Stimulated activated CD4-positive, alpha-beta T cell treated with anti-CD3 and anti-CD28 coated beads, Interleukin-1b, Interleukin-23, amount 100 ng/mL, for 48 hours (primary cell): ENCODE measurements at regions not wholly inside any gene's neighbourhood (a gene's known extent, or its start where the extent isn't known, plus 50 kb on each side); places are given as distances from the start of the nearest gene placed in this dataset.

ENCODE experiments used
- DNase-seq: peaks from one replicate; pipeline ENCODE4 v3.0.0-alpha.2; 2020

DNA sequence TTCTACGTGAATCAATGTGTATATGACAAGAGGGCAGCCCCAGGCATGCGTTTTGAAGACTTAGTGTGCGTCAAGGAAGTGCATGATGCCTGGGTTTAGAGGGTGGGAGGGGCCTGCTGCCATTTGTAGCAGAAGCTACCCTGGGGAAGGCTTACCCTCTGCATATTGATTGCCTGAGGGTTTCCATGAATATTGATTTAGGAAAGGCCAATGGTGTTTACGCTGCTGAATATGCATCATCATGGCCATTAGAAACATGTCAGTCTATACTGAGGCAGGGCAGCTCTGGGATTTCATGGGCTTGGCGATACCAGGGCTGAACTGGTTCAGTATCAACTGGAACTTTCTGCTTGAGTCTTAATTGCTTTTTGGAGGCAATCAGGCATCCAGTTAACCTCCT is 259.3 kb downstream of the DCDC2C start:
- no peak for DNase-seq

DNA sequence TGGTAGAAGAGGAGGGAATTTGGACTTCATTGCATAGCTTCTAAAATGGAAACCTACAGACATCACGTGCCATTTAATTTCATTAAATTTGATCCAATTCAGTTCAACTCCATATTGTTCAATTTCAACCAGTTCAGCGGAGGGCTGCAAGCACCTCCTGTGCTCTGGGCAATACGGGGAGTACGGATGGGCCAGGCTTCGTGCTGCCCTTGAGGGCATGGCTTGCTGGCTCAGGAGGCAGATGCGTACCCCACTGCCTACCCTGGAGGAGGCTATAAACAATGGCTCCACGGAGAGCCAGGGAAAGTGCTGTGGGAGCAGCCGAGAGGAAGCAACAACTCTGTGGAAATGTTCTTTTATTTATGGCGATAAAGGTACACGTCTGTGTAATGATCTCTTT is 261.8 kb downstream of the DCDC2C start:
- DNase-seq: no peak

DNA sequence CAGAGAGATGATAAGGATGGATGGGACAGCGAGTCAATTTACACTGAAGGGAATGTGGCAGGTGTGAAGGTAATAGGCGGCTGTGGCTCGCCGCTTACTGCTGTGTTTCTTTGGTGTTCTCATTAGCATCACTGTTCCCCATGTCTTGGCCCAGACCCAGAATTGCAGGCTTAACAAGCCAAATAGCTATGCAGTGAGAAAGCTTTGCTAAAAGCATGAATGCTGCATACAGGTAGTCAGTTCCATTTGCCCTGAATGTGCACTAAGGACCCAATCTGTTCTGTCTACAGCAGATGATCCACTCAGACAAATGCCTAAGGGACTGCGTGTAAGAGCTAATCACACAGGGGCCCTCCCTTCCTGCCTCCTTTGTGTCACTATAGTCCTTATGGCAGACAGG is 262.6 kb downstream of the DCDC2C start:
- DNase-seq: no peak

DNA sequence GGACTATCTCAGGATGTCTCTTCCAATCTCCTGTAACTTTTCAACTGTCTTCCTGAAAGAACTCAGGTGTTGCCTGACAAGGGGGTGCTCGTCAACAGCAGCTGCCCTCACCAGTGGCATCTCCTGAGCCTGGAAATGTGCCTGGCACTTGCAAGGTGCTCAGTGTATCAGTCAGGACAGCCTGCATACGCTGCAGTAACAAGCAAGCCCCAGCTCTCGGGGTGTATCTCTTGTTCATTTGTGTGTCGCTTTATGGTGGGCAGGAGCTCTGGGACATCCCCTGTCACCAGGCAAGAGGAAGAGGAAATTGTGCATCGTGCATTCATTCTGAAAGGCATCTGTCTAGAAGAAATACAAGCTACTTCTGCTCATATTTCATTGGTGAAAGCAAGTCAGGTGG is 263.1 kb downstream of the DCDC2C start:
- no peak for DNase-seq

DNA sequence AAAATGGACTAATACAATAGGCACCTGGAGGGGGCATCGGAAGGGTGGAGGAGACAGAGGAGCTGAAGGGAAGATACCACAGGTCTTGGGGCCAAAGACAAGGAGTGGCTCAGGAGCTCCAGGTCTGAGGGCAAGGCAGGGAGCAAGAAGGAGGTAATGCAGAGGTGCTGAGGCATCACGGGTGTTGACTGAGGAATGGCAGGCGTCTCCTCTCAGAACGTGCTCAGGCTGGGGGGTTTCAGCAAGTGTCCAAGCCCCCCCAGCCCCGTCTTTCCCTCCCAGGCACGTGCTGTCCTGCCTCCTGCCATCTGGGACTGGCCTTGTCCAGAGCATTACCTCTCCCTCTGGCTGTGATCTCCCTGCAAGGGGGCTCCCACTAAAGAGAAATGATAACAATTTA is 265.4 kb downstream of the DCDC2C start:
- DNase-seq: no peak

DNA sequence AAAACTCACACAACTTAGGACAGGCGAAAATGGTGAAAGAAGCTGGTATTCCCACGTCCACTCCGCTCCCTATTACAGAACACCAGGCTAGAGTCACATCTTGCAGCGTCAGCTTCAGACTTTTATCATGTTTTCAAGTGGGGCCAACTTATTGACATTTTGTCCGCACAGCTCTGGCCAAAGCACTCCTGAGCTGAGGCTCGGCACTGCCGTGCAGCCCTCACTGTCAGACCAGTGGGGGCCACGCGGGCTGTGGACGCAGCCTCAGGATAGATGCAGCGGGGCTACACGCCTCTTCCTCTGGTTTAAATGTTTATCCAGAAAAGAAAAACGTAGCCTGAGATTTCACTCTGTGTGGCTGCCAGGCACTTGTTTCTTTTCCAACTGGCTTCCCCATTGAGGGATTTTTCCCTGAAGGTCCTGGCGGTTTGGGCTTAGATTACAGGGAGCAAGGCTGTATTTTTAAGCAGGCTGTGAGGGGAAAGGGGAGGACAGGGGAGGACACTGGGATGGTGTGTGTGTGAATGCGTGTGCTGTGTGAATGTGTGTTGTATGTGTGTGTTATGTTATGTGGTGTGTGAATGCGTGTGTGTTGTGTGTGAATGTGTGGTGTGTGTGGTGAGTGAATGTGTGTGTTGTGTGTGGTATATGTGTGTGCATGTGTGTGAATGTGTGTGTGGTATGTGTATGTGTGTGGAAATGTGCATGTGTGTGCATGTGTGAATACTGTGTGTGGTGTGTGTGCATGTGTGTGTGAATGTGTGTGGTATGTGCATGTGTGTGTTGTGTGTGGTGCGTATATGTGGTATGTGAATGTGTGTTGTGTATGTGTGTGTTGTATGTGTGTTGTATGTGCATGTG is 267.6 kb downstream of the DCDC2C start:
- DNase-seq: no peak

DNA sequence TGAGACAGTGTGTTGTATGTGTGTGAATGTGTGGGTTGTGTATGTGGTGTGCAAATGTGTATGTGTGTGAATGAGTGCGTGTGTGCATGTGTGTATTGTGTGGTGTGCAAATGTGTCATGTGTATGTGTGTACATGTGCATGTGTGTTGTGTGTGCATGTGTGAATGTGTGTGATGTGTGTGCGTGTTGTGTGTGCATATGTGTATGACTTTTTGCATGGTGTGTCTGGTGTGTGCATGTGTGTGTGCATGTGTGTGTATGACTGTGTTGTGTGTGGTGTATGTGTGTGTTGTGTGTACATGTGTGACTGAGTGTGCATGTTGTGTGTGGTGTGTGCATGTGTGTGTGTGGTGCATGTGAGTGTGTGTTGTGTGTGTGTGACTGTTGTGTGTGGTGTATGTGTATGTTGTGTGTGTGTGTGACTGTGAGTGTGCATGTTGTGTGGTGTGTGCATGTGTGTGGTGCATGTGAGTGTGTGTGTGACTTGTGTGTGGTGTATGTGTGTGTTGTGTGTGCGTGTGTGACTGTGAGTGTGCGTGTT is 268.3 kb downstream of the DCDC2C start:
- DNase-seq: no peak

DNA sequence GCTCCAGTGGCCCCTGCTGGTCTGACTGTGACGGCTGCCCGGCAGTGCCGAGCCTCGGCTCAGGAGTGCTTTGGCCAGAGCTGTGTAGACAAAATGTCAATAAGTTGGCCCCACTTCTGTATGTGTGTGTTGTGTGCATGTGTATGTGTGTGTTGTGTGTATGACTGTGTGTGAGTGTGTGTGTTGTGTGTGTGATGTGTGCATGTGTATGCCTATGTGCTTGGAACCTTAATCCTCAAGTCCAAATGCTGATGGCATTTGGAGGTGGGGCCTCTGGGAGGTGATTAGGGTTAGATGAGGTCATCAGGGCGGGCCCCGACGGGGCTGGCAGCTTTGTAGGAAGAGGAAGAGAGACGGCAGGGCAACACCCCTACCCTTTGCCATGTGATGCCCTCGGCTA is 269.0 kb downstream of the DCDC2C start:
- no peak for DNase-seq

DNA sequence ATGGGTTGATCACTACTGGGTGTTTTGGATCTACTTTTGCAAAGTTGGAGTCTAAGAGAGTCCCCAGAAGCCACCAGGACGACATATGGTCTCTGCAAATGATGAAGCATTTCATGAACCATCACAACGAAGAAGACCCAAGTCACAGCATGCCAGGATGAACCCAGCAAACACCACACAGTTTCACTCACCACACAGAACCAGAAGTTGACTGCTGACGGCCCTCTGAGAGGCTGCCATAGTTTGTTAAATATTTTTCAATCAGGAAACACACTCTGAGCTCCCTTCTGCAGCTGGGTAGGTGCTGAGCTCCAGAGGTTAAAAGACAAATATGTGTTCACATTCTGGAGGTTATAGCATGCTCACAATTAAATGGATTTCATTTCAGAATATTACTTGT is 271.4 kb downstream of the DCDC2C start:
- DNase-seq: no peak

DNA sequence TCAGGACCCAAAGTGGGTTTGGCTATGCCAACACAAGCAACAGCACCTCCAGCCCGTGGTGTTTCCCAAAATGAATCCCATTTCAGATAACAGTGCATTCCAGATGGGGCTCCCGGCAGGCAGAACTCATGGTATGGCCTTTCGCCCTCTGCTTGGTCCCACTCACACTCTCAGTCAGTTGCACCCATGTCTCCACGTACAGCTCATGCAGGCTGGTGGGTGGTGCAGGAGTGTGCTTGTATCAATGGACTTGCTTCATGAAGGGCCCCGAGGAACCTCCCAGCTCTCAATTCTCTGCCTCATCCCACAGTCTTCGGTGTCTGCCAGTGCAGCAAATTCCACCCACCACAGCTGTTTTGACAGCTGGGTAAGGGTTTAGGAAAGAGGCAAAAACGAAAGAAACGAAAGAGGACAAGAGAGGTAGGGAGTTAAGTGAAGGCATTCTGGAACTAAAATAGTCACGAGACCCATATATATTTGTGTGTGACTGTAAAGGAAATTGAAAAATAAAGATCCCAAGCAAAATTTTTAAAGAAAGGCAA is 278.1 kb downstream of the DCDC2C start:
- no peak for DNase-seq

DNA sequence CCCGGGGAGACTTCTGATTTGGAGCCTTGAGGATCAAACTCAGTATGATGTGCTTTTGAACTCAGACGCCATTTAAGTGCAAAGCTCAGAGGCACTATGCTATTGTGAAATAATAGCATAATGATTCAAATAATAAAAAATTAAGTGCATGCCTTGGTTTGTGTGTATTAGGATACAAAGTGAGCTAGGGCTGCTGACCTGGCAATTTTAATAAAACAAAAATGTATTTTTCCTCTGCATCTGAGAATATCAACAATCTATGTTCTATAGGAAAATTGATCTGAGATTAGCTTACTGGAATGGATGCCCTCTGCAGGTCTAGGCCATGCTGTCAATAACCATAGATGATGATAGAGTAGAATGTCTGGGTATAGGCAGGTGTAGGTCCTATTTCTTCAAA is 278.8 kb downstream of the DCDC2C start:
- DNase-seq: no peak

DNA sequence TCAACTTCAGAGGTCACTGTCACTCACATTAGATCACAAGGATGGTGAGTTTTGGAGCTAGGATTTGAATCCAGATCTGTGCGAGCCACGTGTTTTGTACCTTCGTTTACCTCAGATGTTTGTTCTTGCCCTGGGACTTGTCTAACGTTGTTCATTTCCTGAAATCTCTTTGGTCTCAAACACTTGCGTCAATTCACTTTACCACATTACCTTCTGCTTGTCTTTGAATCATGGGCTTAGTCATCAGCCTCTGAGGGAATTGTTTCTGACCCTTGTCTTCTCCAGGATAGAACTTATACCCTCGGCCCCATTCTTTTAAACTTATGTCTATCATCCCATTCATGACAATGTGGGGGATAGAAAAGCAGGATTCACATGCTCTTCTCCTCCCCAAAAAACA is 282.7 kb downstream of the DCDC2C start:
- no peak for DNase-seq

DNA sequence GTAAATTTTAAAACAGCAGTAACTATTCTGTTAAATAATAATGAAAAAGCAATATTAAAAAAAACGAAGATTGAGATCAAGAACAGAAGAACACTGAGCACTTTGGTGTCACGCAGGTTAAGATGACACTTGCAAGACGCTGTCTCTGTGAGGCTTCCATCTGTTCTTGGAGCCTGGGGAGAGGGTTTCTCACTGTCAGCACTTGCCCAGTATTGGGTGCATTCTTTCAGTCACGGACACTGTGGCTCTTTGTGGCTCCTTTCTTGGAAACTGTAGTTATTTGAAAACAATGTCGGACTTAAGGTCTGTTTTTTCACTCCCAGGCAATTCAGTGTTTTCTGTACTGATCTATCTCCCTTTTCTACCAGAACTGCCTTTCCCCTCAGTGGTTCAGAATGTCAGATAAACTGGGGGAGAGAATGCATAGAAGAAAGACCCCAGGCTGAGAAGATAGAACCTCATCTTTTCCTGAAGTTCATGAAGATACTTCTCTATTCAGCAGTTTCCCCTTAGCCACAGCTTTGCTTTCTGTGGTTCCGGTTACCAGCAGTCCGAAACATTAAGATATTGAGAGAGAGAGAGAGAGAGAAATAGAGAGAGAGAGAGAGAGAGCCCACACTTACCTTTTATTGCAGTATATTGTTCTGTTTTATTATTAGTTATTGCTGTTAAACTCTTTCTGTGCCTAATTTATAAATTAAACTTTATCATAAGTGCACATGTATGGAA is 283.3 kb downstream of the DCDC2C start:
- DNase-seq: no peak

DNA sequence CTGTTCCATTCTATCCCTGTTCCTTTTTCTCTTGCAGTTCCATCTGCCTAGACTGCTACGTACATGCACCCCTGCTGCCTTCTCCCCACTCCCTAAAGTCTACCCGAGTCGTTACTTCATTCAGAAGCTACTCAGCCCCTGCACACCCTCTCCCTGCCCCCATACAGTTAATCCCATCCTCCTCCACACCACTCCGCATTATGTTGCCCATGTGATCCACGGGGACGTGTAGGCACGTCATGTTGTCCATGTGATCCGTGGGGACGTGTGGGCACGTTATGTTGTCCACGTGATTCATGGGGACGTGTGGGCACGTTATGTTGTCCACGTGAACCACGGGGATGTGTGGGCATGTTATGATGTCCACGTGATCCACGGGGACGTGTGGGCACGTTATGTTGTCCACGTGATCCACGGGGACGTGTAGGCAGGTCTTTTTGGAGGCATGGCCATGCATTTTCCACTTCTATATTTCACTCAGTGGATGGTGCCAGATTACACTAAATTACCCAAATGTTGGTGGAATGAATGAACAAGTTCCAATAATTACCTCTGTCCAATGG is 299.5 kb downstream of the DCDC2C start:
- no peak for DNase-seq

DNA sequence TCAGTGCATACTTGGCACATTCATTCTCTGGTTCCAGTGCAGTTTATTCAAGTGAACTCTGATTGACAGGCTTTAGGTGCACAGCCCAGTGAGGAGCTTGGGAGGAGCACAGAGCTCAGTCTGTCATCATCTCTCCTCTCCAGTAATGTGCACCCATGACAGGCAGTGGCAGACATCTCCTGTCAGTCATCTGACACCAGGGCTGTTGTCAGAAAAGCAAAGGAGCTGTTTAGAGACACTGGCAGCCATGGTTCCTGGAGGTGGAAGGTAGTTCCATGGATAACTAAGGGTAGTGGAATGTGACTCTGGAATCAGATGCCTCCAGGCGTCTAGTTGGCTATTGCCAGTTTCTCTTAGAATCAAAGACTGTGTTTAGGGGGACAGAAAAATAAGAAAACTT is 308.8 kb downstream of the DCDC2C start:
- DNase-seq: no peak

DNA sequence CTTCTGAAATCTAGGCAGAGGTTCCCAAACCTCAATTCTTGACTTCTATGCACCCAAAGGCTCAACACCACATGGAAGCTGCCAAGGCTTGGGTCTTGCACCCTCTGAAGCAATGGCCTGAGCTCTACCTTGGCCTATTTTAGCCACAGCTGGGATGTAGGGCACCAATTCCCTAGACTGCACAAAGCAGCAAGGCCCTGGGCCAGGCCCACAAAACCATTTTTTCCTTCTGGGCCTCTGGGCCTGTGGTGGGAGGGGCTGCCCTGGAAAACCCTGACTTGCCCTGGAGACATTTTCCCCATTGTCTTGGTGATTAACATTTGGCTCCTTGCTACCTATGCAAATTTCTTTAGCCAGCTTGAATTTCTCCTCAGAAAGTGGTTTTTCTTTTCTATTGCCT is 315.2 kb downstream of the DCDC2C start:
- no peak for DNase-seq

DNA sequence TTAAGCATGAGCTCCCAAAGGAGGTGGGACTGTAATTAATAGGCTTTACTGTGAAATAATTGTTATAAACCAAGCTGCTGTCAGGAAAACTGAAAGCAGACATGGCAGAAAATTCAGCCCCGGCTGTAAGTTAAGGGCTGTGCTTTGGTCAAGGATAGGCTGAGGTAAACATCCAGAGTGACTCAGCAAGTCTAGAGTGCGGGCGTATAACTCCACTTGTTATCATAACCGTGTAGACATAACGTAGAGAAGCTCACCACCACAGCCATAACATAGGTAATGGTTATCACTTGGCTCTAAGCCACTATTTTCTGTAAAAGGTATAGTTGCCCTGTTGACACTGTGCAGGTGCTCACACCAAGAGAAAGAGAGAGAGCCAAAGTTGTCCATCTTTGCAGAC is 316.8 kb downstream of the DCDC2C start:
- no peak for DNase-seq

DNA sequence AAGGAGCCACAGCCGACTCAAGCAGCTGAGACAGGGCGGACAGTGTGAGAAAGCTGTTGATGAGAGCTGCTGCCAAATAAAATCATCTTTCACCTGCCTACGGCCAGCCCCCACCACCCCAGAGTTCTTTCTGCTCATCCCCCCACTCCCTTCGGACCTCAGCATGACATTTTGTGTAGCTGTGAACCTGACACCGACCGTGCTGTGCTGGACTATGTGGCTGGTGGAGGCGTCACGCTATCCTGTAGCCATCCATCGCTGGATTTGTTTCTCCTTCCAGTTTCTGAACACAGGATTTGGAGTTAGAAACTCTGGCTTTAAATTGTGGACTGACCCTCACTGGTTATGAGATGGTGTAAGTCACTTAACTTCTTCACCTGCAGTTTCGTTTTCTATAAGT is 317.3 kb downstream of the DCDC2C start:
- DNase-seq: no peak

DNA sequence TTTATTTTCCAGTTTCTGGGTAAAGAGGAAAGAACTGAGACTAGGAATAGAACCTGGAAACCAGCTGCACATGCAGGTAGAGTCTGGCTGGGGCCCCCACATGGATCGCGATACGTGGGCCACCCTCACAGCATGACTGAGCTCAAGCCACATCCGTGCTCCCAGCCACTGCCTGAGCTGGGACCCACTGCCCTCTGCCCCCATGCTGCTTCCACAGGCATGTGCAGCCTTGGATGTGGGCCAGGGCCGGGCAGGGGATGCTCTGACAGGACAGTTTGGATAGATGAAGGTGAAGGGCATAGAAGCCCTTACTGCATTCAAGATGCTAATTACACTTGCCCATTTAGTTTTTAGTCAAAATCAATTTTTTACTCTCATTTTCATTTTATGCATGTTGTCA is 321.2 kb downstream of the DCDC2C start:
- no peak for DNase-seq

DNA sequence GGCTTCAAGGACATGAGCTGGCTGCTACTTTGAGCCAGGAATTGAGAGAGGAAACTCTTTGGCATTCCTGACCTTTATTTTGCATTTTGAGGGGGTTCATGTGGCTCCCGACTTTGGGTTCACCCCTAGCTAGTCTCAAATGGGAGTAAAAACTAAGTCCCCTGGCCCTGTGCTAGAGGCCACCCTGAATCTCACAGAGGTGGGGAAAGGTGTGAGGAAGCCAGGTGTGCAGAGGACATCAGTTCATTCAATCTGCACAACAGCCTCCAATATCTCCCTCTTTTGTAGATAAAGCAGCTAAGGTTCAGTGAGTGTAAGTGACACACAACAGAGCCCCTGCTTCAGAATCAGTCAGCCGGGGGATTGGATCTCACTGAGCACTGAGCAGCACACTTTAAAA is 325.7 kb downstream of the DCDC2C start:
- DNase-seq: no peak

DNA sequence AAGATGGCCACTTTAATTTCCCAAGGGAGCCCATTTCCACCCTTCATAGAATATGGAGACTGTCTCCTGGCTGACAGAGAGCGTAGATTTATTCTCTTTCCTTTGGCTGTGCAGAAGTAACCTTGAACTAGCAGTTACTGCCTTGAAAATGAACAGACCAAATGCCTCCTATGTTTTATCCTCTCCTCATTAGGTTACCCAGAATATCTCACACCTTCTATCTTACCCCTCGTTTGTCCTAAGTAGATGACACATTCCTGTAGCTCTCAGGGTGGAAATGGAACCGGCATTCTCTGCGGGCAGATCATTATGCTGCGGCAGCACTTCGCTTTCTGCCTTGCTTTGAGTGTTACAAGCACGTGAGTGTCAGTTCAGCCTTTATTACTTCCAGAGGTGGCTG is 336.5 kb downstream of the DCDC2C start:
- no peak for DNase-seq

DNA sequence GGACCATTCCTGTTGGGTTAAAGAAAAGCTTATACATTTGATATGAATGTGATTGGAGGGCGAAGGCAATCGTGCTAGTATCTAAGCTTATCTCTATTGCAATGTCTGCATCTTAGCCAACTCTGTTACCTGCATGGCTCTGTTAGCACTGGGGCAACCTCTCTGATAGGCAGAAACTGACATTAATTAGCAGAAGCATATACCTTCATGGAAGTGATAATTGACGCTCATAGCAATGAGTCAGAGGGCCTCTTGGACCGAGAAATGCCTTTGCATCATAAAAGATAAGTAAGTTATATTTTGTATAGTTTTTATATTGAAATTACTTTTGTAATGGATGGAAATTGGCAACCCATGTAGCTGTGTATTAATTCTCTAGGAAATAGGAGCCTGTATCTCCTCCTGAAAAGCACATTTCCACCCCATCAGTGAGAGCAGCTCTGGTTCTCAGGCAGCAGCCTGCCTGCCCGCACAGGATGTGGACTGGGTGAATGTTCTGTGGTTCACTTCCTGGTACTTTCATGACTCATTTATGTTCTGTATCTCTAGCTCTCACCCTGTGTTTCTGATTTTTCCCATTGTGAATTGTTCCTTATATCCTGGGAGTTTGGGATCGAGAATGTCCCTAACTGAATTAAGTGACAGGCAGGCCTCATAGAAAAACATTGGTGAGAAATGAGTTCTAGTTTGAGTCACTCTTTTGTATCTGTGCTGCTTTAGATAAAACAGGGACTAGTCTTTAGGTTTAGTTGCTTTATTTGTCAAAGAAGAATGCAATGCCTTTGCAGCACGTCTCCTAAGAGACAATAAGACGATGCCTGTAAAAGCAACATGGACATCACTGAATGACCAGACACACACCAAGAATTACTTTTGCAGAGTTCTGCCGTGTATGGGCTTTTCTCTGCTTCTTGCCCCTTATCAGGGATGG is 344.9 kb downstream of the DCDC2C start:
- peak; percentile 6 for DNase-seq

DNA sequence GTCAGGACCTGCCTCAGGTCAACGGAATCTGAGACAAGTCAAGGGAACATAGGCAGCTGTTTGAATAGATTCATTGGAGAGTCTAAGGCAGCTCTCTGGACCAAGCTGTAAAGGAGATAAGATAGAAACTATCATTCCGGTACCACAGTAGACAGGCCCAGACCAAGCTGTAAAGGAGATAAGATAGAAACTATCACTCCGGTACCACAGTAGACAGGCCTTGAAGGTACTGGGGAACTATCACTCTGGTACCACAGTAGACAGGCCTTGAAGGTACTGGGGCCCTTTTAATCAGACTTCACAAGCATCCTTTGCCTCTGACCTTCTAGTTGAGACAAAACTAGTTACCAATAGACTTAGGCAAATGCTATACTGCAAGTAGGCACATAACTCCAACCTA is 346.1 kb downstream of the DCDC2C start:
- DNase-seq: no peak
